GM12872 (cell line): ENCODE measurements at regions not wholly inside any gene's neighbourhood (a gene's known extent, or its start where the extent isn't known, plus 50 kb on each side); places are given as distances from the start of the nearest gene placed in this dataset.

Experiments
- TF ChIP-seq, protein P1 (sequence below): IDR thresholded peaks from 3 replicates; pipeline ENCODE4 v1.5.1; 2011; ENCODE audit warnings: low read depth, mild to moderate bottlenecking, low read length, moderate library complexity; ENCODE audit not compliant: insufficient read depth

DNA sequence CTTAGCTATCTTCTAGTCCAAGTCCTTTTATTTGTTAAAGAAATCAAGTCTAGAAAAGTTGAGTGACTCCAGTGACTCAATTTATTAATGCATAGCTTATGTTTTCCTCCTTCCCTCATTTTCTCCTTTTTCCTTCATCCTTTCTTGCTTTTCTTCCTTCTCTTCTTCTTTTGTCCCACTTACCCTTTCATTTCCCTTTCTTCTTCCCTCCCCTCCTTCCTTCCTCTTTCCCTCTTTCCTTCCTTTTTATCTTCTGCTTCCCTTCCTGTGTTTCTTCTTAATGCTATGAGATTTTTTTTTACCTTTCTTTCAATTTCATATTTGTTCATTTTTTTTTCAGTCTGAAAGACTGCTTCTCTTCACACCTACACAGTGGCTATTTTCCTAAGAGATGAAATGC is 555.5 kb downstream of the PIK3C3 start:
- TF ChIP-seq, protein P1, sequence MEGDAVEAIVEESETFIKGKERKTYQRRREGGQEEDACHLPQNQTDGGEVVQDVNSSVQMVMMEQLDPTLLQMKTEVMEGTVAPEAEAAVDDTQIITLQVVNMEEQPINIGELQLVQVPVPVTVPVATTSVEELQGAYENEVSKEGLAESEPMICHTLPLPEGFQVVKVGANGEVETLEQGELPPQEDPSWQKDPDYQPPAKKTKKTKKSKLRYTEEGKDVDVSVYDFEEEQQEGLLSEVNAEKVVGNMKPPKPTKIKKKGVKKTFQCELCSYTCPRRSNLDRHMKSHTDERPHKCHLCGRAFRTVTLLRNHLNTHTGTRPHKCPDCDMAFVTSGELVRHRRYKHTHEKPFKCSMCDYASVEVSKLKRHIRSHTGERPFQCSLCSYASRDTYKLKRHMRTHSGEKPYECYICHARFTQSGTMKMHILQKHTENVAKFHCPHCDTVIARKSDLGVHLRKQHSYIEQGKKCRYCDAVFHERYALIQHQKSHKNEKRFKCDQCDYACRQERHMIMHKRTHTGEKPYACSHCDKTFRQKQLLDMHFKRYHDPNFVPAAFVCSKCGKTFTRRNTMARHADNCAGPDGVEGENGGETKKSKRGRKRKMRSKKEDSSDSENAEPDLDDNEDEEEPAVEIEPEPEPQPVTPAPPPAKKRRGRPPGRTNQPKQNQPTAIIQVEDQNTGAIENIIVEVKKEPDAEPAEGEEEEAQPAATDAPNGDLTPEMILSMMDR: no peak

DNA sequence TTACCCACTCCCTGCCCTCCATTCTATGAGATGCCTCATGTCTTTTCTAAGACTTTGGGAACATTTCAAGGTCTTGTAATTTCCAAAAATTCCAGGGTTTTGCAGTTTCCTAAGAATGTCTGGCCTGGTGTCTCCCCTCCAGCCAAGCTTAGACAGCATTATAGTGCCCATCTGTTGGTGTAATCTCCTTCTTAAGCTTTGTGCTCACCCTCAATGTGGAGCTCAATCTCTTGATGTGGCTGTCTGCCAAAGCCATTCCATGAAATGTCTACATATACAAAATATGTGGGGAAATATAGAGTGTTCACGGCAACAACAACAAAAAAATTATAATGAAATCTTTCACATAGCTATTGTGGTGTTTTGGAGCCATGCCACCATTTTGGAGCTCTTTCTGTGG is 558.4 kb downstream of the PIK3C3 start:
- TF ChIP-seq, protein P1: no peak

DNA sequence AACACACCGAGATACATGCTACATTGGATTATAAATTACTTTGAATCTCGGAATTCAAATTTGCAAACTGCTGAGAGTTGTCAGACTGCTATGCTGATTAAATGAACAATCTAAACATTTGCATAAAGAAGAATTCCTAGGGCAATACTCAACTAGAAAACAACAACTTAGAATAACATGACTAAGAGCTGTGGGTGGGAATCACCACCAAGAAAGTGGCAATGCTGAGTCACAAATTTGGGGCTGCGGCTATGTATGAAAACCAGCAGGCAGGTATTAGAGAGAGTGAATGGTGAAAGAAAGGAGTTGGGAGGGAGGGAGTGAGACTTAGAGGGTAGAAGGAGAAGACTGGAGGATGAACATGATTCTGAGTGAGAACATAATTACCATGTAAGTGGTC is 559.5 kb downstream of the PIK3C3 start:
- TF ChIP-seq, protein P1: no peak

DNA sequence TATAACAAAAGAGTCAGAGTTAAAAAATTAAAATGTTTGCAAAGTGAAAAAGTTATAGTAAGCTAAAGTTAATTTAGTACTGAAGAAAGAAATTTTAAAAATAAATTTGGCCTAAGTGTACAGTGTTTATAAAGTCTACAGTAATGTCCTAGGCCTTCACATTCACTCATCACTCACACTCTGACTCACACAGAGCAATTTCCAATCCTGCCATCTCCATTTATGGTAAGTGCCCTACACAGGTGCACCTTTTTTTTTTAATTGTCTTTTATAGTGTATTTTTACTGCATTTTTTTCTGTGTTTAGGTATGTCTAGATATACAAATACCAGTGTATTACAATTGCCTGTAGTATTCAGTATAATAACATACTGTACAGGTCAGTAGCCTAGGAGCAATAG is 562.9 kb downstream of the PIK3C3 start:
- TF ChIP-seq, protein P1: no peak

DNA sequence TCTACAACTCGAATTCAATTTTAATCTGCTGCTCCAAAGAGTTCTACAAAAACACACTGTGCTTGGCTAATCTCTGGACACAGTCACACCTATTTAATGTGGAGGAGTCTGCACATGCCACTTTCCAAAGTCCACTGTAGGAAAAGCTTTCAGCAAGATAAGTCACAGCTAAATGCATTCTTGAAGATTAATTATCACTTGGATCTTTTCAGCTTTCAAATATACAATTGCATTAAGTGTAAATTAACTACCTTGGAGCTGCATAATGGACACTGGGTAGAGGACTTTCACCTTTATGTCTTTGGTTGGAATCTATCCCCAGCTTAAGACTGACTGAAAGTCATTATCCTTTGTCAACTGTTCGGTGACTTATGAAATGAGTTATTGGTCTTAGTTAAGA is 565.1 kb downstream of the PIK3C3 start:
- TF ChIP-seq, protein P1: no peak

DNA sequence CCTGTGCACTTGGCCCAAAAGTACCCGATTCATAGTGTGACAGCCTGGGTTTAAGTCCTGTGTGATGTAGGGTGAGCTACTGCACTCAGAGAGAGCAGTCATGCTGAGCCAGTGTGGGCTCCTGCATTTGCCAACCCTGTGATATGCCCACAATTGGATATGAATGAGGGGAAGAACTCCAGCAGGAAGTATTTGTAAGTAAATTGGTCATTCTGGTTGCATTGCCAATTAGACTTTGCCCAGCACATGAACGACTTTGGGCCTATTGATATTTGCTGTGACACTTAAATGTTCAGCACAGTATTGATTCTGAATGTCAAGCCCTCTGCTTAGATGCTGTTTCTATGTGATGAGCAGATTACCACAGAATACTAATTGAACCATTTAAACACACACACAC is 570.9 kb downstream of the PIK3C3 start:
- TF ChIP-seq, protein P1: no peak

DNA sequence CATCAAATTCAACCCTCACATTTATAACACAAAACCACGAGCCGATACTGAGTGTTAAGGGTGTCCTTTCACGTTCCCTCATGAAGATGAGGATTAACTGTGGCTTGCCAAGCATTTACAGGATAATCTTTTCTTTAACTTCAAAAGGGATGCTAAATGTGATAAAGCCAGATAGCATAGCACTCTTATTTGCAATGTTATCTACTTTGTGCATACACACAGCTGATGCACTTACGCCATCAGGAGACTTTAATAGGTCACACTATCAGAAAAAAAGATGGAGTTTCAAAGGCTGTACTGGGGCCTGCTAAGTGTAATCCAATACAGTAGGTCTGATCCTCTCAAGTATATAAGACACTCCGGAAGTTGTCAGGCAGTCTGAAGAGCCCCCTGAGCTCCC is 572.7 kb downstream of the PIK3C3 start:
- TF ChIP-seq, protein P1: no peak

DNA sequence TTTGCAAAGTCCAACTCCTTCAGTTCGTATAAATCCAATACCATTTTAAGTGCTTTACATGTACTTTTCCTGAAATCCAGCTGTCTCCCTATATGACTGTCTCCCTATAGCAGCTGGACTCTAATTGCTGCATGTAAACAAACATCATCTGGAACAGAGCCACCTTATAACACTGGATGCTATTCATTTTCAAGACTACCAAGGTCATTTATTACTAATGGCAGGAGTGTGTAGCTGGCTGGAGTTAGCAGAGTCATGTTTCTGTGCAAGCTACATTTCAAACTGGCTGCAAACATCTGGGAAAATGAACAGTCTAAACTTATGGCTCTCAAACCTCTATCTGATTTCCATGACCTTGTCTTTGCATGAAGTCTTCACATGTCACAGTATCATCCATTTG is 575.2 kb downstream of the PIK3C3 start:
- TF ChIP-seq, protein P1: no peak
